GM23338 (cell line): ENCODE measurements at regions not wholly inside any gene's neighbourhood (a gene's known extent, or its start where the extent isn't known, plus 50 kb on each side); places are given as distances from the start of the nearest gene placed in this dataset.

ENCODE experiments used
- ATAC-seq: fragments of 200-7000 bp; cut with Tn5 transposase; 3 replicates; pipeline ENCODE4 v1.9.1; 2020
- DNase-seq: peaks from one replicate; pipeline ENCODE4 v3.0.0-alpha.2; 2015; ENCODE audit warnings: low spot score
- H2AFZ ChIP-seq: fragments of 200-600 bp; sonication (generic); 2 replicates; pipeline ENCODE4 v1.8.0; 2016; ENCODE audit warnings: antibody characterized with exemption, mild to moderate bottlenecking, moderate library complexity
- H3F3A ChIP-seq: fragments of 200-600 bp; sonication (generic); replicated peaks from 2 replicates; pipeline ENCODE4 v1.8.0; 2017; ENCODE audit warnings: antibody characterized with exemption, mixed run types, low read depth
- H3K27ac ChIP-seq: fragments of 200-600 bp; sonication (generic); 2 replicates; pipeline ENCODE4 v1.6.1; 2016; ENCODE audit warnings: low read depth
- H3K27me3 ChIP-seq: fragments of 200-600 bp; sonication (generic); 2 replicates; pipeline ENCODE4 v1.8.0; 2016; ENCODE audit warnings: mild to moderate bottlenecking, mixed run types, moderate library complexity; ENCODE audit not compliant: insufficient read depth
- H3K36me3 ChIP-seq: fragments of 200-600 bp; sonication (generic); 2 replicates; pipeline ENCODE4 v1.8.0; 2016; ENCODE audit warnings: mild to moderate bottlenecking; ENCODE audit not compliant: insufficient read depth
- H3K4me1 ChIP-seq: fragments of 200-600 bp; sonication (generic); 2 replicates; pipeline ENCODE4 v1.8.0; 2016; ENCODE audit warnings: mild to moderate bottlenecking, moderate library complexity; ENCODE audit not compliant: insufficient read depth
- H3K4me2 ChIP-seq: fragments of 200-600 bp; sonication (generic); 2 replicates; pipeline ENCODE4 v1.7.1; 2017; ENCODE audit warnings: mixed run types
- H3K4me3 ChIP-seq: fragments of 200-600 bp; sonication (generic); 2 replicates; pipeline ENCODE4 v1.6.1; 2016; ENCODE audit warnings: mixed run types
- H3K79me2 ChIP-seq: fragments of 200-600 bp; sonication (generic); replicated peaks from 2 replicates; pipeline ENCODE4 v1.8.0; 2017; ENCODE audit warnings: mild to moderate bottlenecking; ENCODE audit not compliant: insufficient read depth
- H3K9me2 ChIP-seq: fragments of 200-600 bp; sonication (generic); 2 replicates; pipeline ENCODE4 v1.8.0; 2017; ENCODE audit not compliant: insufficient read depth
- H4K20me1 ChIP-seq: fragments of 200-600 bp; sonication (generic); replicated peaks from 2 replicates; pipeline ENCODE4 v1.8.0; 2017; ENCODE audit warnings: mild to moderate bottlenecking; ENCODE audit not compliant: insufficient read depth
- H3K27ac Mint-ChIP-seq: 2 replicates; pipeline ENCODE4 v1.8.0; 2020; ENCODE audit warnings: inconsistent platforms, mild to moderate bottlenecking, moderate library complexity, mixed read lengths
- H3K27me3 Mint-ChIP-seq: 3 replicates; pipeline ENCODE4 v1.8.0; 2022; ENCODE audit warnings: low read depth, mild to moderate bottlenecking, moderate library complexity, mixed read lengths, inconsistent platforms; ENCODE audit not compliant: insufficient read depth, poor library complexity
- H3K36me3 Mint-ChIP-seq: 3 replicates; pipeline ENCODE4 v1.8.0; 2021; ENCODE audit warnings: low read depth, mild to moderate bottlenecking, inconsistent platforms, moderate library complexity, mixed read lengths
- H3K4me1 Mint-ChIP-seq: 3 replicates; pipeline ENCODE4 v1.8.0; 2020; ENCODE audit warnings: mild to moderate bottlenecking, inconsistent platforms, mixed read lengths
- H3K4me3 Mint-ChIP-seq: 3 replicates; pipeline ENCODE4 v1.8.0; 2021; ENCODE audit warnings: moderate library complexity, mild to moderate bottlenecking, inconsistent platforms, mixed read lengths
- H3K9me3 Mint-ChIP-seq: 3 replicates; pipeline ENCODE4 v1.8.0; 2020; ENCODE audit warnings: moderate library complexity, mild to moderate bottlenecking, inconsistent platforms, mixed read lengths
- ETS1 ChIP-seq: IDR thresholded peaks from 2 replicates; pipeline ENCODE4 v1.6.1; 2016; ENCODE audit warnings: antibody characterized with exemption
- EZH2phosphoT487 ChIP-seq: fragments of 200-600 bp; sonication (generic); IDR thresholded peaks from one replicate; pipeline ENCODE4 v1.8.1; 2018; ENCODE audit warnings: antibody characterized with exemption; ENCODE audit not compliant: unreplicated experiment
- JUNB ChIP-seq: IDR thresholded peaks from one replicate; pipeline ENCODE4 v1.6.1; 2016; ENCODE audit warnings: antibody characterized with exemption; ENCODE audit not compliant: unreplicated experiment
- NANOG ChIP-seq: IDR thresholded peaks from 2 replicates; pipeline ENCODE4 v1.6.1; 2016; ENCODE audit warnings: antibody characterized with exemption, borderline replicate concordance
- POLR2AphosphoS5 ChIP-seq: IDR thresholded peaks from 2 replicates; pipeline ENCODE4 v1.6.1; 2016; ENCODE audit warnings: antibody characterized with exemption, low read depth
- STAT1 ChIP-seq: IDR thresholded peaks from one replicate; pipeline ENCODE4 v1.6.1; 2016; ENCODE audit warnings: antibody characterized with exemption; ENCODE audit not compliant: unreplicated experiment
- ZNF331 ChIP-seq: fragments of 250-450 bp; sonication (Bioruptor Pico); IDR thresholded peaks from 2 replicates; pipeline ENCODE4 v1.5.0; 2020; ENCODE audit warnings: low read depth, mild to moderate bottlenecking, moderate library complexity
- TF ChIP-seq, protein P1 (sequence below): fragments of 250-450 bp; sonication (Bioruptor Pico); IDR thresholded peaks from 2 replicates; pipeline ENCODE4 v1.5.0; 2020; ENCODE audit warnings: mild to moderate bottlenecking, moderate library complexity

GRCh38 chr7:10282909-10283308, 690.8 kb upstream of the PHF14 start (continued):
- TF ChIP-seq, protein P1, sequence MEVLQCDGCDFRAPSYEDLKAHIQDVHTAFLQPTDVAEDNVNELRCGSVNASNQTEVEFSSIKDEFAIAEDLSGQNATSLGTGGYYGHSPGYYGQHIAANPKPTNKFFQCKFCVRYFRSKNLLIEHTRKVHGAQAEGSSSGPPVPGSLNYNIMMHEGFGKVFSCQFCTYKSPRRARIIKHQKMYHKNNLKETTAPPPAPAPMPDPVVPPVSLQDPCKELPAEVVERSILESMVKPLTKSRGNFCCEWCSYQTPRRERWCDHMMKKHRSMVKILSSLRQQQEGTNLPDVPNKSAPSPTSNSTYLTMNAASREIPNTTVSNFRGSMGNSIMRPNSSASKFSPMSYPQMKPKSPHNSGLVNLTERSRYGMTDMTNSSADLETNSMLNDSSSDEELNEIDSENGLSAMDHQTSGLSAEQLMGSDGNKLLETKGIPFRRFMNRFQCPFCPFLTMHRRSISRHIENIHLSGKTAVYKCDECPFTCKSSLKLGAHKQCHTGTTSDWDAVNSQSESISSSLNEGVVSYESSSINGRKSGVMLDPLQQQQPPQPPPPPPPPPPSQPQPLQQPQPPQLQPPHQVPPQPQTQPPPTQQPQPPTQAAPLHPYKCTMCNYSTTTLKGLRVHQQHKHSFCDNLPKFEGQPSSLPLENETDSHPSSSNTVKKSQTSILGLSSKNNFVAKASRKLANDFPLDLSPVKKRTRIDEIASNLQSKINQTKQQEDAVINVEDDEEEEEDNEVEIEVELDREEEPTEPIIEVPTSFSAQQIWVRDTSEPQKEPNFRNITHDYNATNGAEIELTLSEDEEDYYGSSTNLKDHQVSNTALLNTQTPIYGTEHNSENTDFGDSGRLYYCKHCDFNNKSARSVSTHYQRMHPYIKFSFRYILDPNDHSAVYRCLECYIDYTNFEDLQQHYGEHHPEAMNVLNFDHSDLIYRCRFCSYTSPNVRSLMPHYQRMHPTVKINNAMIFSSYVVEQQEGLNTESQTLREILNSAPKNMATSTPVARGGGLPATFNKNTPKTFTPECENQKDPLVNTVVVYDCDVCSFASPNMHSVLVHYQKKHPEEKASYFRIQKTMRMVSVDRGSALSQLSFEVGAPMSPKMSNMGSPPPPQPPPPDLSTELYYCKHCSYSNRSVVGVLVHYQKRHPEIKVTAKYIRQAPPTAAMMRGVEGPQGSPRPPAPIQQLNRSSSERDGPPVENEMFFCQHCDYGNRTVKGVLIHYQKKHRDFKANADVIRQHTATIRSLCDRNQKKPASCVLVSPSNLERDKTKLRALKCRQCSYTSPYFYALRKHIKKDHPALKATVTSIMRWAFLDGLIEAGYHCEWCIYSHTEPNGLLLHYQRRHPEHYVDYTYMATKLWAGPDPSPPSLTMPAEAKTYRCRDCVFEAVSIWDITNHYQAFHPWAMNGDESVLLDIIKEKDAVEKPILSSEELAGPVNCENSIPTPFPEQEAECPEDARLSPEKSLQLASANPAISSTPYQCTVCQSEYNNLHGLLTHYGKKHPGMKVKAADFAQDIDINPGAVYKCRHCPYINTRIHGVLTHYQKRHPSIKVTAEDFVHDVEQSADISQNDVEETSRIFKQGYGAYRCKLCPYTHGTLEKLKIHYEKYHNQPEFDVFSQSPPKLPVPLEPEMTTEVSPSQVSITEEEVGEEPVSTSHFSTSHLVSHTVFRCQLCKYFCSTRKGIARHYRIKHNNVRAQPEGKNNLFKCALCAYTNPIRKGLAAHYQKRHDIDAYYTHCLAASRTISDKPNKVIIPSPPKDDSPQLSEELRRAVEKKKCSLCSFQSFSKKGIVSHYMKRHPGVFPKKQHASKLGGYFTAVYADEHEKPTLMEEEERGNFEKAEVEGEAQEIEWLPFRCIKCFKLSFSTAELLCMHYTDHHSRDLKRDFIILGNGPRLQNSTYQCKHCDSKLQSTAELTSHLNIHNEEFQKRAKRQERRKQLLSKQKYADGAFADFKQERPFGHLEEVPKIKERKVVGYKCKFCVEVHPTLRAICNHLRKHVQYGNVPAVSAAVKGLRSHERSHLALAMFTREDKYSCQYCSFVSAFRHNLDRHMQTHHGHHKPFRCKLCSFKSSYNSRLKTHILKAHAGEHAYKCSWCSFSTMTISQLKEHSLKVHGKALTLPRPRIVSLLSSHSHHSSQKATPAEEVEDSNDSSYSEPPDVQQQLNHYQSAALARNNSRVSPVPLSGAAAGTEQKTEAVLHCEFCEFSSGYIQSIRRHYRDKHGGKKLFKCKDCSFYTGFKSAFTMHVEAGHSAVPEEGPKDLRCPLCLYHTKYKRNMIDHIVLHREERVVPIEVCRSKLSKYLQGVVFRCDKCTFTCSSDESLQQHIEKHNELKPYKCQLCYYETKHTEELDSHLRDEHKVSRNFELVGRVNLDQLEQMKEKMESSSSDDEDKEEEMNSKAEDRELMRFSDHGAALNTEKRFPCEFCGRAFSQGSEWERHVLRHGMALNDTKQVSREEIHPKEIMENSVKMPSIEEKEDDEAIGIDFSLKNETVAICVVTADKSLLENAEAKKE: no peak
- TF ChIP-seq ZNF331: no peak

DNA sequence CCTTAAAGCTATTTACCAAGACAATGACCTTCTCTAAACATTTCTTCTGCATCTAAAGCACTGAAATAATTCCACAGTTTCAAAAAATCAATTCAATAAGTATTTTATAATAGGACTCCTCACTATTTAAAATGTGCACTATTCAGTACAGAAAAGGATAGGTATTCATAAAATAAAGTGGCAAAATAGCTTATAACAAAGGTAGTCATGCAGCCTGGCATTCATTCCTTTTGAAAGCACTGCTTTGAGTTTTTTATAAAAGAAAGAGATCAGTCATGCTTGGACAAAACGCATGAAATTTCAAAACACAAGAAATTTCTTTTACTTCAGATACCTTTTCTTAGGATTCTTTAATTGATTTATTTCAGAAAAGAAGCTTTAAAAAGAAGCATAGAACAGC, 689.7 kb upstream of the PHF14 start:
- H3K9me3 Mint-ChIP-seq: peaks cover 4% of the 10 kb centered on the region; the same call in 2 of the 3 replicates
- H3K36me3 ChIP-seq: no peaks in the 10 kb centered on the region
- H3K4me3 Mint-ChIP-seq: no peak overlapping the region
- no peak for ATAC-seq
- H3K27me3 Mint-ChIP-seq: no peaks in the 10 kb centered on the region
- no peaks in the 10 kb centered on the region for H3K9me2 ChIP-seq
- H3K27ac Mint-ChIP-seq: no peak overlapping the region
- no peaks in the 10 kb centered on the region for H3K4me1 Mint-ChIP-seq
- H4K20me1 ChIP-seq: no peaks in the 10 kb centered on the region
- H3K4me3 ChIP-seq: no peak overlapping the region
- no peak overlapping the region for H2AFZ ChIP-seq
- no peak overlapping the region for H3K4me2 ChIP-seq
- no peak overlapping the region for H3K27ac ChIP-seq
- H3K36me3 Mint-ChIP-seq: no peaks in the 10 kb centered on the region
- no peaks in the 10 kb centered on the region for H3F3A ChIP-seq
- H3K79me2 ChIP-seq: no peaks in the 10 kb centered on the region
- H3K4me1 ChIP-seq: no peaks in the 10 kb centered on the region
- no peak for DNase-seq
- no peaks in the 10 kb centered on the region for H3K27me3 ChIP-seq
- TF ChIP-seq JUNB (no peak), ZNF331 (no peak), NANOG (no peak), POLR2AphosphoS5 (no peak), STAT1 (no peak), ETS1 (no peak), EZH2phosphoT487 (no peak)
- TF ChIP-seq, protein P1: no peak
